NCI-H524 treated with DMSO at 0.1 percent for 48 hours (cell line): ENCODE measurements at regions not wholly inside any gene's neighbourhood (a gene's known extent, or its start where the extent isn't known, plus 50 kb on each side); places are given as distances from the start of the nearest gene placed in this dataset.

ENCODE experiments used
- DNase-seq: peaks from one replicate; lab custom pipeline; 2025; lab: John Stamatoyannopoulos, UW

- no peak for DNase-seq
Observed at GRCh38 chr1:168782559-168783116, 53.6 kb upstream of the DPT start.

DNA sequence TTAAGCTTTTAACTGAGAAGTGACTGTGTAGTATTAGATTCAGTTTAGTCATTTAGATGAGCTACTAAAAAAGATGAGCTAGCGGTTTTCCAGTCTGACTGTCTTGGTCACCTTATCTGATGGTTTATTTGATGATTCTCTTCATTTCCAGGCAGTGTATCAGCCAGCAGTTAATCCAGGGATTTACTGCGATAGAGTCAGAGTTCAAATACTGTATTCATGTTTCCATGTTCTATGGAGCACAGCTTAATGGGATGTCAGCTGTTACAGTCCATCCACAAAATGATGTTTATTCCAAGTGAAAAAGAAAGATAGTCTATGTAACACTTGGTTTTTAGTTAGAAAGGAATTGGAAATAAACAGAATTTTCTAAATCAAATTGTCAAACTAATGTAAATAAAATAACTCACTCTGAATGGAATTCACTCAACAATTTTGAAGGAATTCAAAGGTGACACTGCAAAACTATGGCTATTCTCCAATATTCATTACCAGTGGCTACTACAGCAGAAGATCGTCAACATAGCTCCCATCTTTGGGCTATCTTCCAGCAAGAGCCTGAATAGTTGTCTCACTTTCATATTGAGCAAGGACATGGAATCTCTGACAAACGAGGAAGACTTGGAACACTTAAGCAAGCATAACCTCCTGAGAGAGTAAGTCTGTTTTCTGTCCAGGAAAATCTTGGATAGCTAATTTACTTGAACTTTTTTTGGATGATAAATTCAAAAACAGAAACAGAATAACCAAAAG lies 54.6 kb upstream of the DPT start:
- no peak for DNase-seq

DNA sequence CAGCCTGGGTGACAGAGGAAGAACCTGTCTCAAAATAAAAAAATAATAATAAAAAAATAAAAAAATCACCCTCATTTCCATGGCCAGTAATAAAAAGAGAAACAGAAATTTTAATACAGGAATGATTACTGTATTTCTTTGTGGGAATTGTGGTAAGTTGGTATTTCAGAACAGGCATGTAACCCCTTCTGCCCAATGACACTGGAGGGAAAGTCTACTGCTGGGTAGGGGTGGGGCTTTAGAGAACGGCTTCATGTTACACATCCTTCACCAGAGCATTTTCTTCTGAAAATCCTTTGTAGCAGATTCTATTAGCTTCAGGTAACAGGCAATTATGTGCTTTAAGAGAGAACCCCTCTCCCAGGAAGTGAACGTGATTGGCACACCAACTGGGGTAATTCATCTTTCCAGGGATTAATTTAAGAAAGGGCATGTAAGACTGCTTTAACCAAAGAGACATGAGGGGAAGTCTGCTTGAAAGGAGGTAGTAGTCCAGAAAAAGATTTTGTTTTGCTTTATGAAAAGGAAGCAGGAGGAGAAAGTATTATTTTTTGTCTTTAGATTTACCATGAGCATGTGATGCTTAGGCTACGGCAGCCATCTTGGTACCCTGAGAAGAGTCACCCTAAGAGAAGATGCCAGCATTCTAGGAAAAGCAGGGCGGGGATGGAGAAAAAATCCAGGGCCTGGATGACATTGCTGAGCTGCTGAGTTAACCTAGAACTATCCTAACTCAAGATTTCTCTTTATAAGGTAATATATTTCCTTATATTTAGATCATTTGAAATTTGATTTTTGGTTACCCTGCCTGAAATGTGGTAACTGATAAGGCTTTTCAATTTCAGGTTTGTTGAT lies 57.7 kb upstream of the DPT start:
- peak; percentile 32 for DNase-seq

GRCh38 chr1:168788258-168788657 lies 59.3 kb upstream of the DPT start:
- no peak for DNase-seq

DNA sequence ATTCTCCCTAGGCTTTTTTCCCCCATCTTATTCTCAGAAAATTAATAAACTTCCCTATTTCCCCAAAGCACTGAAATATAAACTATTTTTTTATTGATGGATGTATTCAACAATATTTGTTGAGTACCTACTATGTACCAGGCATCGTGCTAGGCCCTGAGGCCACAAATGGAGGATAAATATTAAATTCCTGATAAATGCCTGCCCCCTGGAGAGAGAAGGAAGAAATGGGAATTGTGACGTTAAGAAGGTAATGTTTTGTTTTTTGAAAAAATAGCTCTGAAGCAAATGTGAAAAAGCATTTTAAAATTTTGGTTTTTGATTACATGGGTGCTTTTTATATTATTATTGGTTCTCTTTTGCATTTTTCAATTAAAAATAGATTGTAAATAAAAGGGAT lies 60.5 kb upstream of the DPT start:
- DNase-seq = no peak

- DNase-seq = no peak
Observed at GRCh38 chr1:168792142-168792541, 63.1 kb upstream of the DPT start.

DNA sequence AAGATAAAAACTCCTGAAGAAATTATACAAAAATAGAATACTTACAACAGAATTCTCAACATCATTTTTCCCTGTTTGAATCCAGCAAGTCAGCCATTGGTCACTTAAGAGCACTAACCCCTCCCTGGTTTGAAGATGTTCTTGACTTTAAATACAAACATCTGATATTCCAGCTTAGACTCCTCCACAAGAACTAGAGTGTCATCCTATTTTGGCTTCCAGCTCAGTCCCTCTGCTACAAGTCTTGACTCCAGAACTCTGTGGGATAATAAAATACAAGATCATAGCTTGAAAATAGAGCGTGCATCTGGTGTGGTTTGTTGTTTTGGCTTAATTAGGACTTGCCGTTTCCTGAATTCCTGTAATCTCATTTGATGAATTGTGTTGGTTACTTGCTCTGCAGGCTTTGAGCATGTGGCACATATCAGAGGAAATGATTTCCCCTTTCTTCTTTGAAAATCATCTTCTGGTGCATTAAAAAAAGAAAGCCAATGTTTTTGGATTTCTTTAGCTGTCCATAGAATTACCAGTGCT lies 63.7 kb upstream of the DPT start:
- no peak for DNase-seq

DNA sequence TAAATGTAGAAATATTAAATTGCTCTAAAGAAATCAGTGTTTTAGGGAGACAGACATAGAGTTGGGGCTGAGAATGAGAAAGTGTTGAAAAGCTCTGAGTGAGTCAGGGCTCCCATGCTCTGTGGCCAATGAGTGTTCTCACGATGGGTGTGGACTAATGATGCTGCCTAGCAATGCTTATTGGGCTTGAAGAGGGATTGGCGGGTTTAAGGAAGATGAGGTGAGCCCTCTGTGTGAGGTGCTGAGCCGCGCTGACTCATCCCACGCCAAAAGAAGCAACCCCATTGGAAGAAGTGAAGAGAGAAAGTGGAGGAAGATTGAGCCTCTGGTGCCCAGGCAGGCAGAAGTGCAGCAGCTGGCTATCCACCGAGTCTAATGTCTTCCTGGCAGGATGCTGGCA lies 65.1 kb upstream of the DPT start:
- DNase-seq = no peak

- no peak for DNase-seq
Observed at GRCh38 chr1:168795681-168796080, 66.7 kb upstream of the DPT start.

GRCh38 chr1:168799927-168800605 lies 71.1 kb upstream of the DPT start:
- DNase-seq = no peak

DNA sequence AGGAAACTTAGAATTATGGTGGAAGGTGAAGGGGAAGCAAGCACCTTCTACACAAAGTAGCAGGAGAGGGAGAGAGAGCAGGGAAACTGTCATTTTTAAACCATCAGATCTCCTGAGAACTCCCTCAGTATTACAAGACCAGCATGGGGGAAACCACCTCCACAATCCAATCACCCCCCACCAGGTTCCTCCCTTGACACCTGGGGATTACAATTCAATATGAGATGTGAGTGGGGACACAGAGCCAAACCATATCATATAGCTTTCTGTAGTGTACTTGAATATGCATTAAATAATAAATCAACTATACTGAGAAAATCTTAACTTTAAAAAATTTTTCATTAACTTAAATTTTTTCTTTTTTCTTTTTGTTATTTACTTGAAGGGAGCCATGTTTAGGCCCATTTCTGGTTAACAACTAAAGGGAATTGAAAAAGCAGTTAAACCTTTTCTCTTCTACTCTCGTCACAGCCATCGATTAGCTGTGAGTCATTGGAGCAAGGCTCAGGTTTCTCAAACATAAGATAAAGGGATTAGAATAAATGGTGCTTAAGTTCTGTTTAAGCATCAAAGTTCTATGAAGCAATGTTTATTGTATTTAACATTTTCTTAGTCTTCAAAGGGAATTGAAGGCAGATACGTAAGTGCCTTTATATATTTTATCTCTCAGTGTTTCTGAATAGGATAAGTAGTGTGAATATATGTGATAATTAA lies 72.2 kb upstream of the DPT start:
- no peak for DNase-seq

- DNase-seq = no peak
Observed at GRCh38 chr1:168803806-168804510, 75.0 kb upstream of the DPT start.

DNA sequence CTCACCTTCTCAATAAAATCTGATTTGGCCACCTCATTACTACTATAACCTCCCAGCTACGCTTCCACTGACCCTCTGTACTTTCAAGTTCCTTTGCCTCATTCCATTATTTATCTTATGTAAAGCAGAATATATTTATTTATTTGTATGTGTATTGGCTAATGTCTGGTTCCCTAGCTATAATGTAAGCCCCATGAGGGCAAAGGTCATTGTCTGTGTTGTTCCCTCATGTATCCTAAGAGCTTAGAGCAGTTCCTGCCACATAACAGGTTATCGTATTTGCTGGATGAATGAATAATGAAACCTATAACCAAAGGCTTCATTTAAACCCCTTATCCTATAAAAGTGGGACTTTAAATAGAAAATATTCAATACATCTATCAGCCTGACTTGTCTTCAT lies 77.9 kb upstream of the DPT start:
- DNase-seq = no peak

GRCh38 chr1:168811176-168811575 lies 82.2 kb upstream of the DPT start:
- no peak for DNase-seq

DNA sequence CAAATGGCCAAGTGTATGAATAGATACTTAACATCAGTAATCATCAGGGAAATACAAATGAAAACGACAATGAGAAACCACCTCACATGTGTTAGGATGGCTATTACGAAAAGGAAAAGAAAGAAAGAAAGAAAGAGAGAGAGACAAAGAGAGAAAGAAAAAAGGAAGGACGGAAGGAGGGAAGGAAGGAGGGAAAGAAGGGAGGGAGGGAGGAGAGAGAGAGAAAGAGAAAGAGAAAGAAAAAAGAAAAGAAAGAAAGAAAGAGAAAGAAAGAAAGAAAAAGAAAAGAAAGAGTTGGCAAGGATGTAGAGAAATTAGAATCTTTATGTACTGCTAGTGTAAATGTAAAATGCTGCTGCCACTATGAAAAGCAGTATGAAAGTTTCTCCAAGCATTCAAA lies 90.7 kb upstream of the DPT start:
- DNase-seq = no peak

- no peak for DNase-seq
Observed at GRCh38 chr1:168821434-168821833, 92.4 kb upstream of the DPT start.

DNA sequence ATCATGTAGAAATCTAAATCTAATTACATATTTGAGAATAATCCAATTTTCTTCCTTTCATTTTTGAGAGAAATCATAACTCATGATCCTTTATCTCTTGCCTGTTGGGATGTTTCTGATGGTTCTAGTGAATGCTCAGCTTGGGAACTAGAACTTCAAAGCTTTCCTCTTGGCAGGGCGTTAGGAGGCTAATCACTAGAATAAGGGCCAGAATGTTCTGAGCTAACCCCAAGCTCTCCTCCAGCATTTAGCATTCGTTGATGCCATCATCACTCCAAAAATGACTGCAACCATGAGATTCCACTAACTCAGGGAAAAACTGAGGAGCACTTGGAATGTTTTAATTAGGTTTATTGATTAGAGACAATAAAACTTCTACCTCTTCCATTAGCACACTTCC lies 93.9 kb upstream of the DPT start:
- DNase-seq = no peak

DNA sequence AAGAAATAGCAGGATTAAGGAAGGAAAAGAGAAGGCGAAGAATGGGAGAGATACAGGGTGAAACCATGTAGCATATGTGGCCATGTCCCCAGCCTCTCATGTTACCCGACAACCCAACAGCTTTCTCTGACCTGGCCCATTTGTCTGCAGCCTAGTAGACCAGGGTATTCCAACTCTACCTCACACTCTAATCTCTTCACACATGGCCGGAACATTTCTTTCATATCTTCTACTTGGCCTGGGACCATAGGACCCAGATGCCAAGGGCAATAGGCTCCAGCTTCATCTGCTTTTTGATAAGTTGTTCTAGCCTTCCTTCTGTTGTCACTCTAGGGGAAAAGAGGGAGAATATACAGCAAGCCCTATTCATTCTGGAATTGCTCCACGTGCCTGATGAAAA lies 95.0 kb upstream of the DPT start:
- no peak for DNase-seq

DNA sequence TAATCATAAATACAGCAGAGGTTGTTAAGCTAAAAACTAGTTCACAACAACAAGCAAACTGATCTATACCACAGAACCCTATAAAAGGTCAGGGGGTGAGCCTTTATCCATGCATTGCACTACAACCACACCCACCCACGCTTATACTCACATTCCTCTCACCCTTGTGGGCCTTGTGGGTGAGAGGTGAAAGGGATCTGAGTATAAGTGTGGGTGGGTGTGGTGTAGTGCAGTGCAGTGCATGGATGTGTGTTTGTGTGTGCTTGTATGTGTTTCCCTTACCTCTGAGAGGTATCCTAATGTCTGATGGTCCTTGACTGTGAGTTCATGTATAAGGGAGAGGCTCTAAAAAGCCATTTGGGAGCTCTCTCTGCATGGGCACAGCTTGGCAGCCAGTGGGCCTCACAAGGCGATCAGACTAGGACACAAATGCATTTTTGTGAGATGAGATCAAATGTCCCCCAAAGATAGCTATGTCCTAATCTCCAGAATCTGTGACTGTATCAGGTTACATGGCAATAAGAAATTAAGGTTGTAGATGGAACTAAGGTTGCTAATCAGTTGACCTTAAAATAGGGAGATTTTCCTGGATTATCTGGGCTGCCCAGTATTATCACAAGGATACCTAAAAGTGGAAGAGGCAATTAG lies 95.5 kb upstream of the DPT start:
- no peak for DNase-seq

DNA sequence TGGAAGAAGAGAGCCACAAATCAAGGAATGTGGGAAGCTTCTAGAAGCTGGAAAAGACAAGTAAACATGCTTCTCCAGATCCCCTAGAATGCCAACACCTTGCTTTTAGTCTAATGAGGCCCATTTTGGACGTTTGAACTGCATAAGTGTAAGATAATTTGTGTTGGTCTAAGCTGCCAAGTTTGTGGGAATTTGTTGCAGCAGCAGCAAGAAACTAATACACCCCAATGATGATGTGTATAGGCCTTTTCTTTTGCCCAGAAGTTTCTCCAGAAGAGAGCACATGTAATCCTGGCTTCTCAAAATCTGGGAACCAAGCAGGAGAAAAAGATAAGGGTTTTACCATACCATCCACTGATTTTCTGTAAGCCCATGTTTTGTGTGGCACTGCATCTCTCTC lies 96.1 kb upstream of the DPT start:
- DNase-seq = no peak

GRCh38 chr1:168825820-168826219 lies 96.8 kb upstream of the DPT start:
- DNase-seq = no peak
